ENCODE measurements at regions not wholly inside any gene's neighbourhood (a gene's known extent, or its start where the extent isn't known, plus 50 kb on each side); places are given as distances from the start of the nearest gene placed in this dataset.
A peak's percentile ranks its signal among the peaks of the same experiment; 100 is the strongest.

DNA sequence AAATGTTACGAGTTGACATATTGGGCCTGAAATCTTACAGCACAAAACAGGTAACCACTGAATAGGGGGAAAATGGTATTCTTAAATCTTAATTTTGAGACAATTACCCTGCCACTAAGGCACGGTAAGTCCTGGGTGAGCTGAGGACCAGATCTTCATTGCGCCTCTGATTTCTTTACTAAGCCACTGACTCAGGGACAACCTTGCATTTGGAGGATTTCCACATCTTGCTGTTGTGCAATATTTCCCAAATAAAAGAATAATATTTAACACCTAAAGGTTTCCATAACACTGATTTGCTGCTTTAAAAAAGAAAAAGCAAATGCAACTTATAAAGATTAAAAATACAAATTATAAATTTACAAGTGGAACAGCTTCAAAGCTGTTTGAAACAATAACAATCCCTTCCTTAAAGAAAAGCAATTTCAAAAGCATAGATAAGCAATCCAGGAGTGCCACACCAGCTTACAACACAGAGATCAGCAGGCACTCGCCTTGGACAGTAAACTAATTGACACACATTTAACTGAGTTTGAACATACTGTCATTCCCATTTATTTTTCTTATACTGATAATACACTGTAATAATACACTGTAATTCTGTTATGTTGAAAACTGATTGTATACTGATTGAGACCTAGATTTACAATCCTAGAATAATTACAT, 79.6 kb upstream of the DOCK9 start:
- Histone ChIP-seq H3K9ac (ENCODE audit: low read length) (no peak overlapping the region), H3K27ac (ENCODE audit: low read depth, low read length) (peak overlapping the region; percentile 50), H3K27me3 (ENCODE audit: control insufficient read depth, insufficient read depth, low read length) (no peaks in the 10 kb centered on the region), H3K4me3 (ENCODE audit: low read length) (no peak overlapping the region), H3K4me1 (ENCODE audit: control insufficient read depth, insufficient read depth, low read length) (peaks cover 51% of the 10 kb centered on the region), H3K36me3 (ENCODE audit: control insufficient read depth, insufficient read depth, low read length) (no peaks in the 10 kb centered on the region)

GRCh38 chr13:99058527-99059495, 80.9 kb upstream of the DOCK9 start:
- Histone ChIP-seq H3K4me3 (ENCODE audit: low read length) (no peak overlapping the region), H3K9ac (ENCODE audit: low read length) (no peak overlapping the region), H3K27me3 (ENCODE audit: control insufficient read depth, insufficient read depth, low read length) (no peaks in the 10 kb centered on the region), H3K27ac (ENCODE audit: low read depth, low read length) (peak overlapping the region; percentile 44), H3K4me1 (ENCODE audit: control insufficient read depth, insufficient read depth, low read length) (peaks cover 53% of the 10 kb centered on the region), H3K36me3 (ENCODE audit: control insufficient read depth, insufficient read depth, low read length) (no peaks in the 10 kb centered on the region)

DNA sequence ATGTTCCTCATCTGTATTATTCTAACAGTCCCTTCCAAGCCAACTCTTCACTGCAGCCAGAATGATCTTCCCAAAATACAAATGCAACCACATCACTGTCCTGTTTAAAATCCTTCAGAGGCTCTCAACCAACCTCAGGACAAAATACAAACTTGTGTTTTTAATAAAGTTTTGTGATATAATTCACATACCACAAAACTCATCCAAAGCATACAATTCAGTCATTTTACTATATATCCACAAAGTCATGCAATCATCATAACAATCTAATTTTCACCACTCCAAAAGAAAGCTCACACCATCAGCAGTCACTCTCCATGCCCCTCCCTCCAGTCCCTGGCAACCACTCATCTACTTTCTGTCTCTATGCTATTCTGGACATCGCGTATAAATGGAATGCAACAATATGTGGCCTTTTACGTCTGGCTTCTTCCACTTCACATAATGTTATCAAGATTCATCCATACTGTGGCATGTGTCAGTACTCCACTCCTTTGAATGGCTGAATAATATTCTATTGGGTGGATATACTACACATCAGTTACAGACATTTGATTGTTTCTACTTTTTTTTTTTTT, 81.7 kb upstream of the DOCK9 start:
- Histone ChIP-seq H3K27ac (ENCODE audit: low read depth, low read length) (no peak overlapping the region), H3K9ac (ENCODE audit: low read length) (no peak overlapping the region), H3K36me3 (ENCODE audit: control insufficient read depth, insufficient read depth, low read length) (no peaks in the 10 kb centered on the region), H3K4me3 (ENCODE audit: low read length) (no peak overlapping the region), H3K27me3 (ENCODE audit: control insufficient read depth, insufficient read depth, low read length) (no peaks in the 10 kb centered on the region), H3K4me1 (ENCODE audit: control insufficient read depth, insufficient read depth, low read length) (peaks cover 55% of the 10 kb centered on the region)

DNA sequence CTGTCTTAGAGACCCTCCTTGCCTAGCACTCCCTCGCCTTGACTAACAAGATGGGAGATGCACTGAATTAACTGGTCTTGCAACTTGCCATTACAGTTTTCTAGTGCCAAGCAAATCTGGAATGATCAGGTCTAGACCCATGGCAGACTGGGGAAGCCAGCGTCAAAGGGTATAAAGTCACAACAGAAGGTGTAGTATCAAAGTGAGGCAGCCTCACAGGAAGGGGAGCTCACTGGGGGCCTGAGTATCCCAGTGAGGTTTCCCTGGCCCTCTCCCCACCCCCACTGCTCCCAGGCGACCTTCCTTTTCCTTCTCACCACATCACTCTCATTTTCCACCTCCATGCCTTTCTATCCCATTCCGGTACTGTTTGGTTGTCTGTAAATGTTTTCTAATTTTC, 83.5 kb upstream of the DOCK9 start:
- H3K27ac ChIP-seq (ENCODE audit: low read depth, low read length), result peak overlapping the region; percentile 82
- no peak overlapping the region for H3K9ac ChIP-seq (ENCODE audit: low read length)
- H3K4me1 ChIP-seq (ENCODE audit: control insufficient read depth, insufficient read depth, low read length), result peaks cover 44% of the 10 kb centered on the region
- H3K27me3 ChIP-seq (ENCODE audit: control insufficient read depth, insufficient read depth, low read length), result no peaks in the 10 kb centered on the region
- no peaks in the 10 kb centered on the region for H3K36me3 ChIP-seq (ENCODE audit: control insufficient read depth, insufficient read depth, low read length)
- H3K4me3 ChIP-seq (ENCODE audit: low read length), result no peak overlapping the region

GRCh38 chr13:99062593-99062992, 84.7 kb upstream of the DOCK9 start:
- Histone ChIP-seq H3K4me1 (ENCODE audit: control insufficient read depth, insufficient read depth, low read length) (peaks cover 49% of the 10 kb centered on the region), H3K27ac (ENCODE audit: low read depth, low read length) (peak overlapping the region; percentile 82), H3K36me3 (ENCODE audit: control insufficient read depth, insufficient read depth, low read length) (no peaks in the 10 kb centered on the region), H3K9ac (ENCODE audit: low read length) (no peak overlapping the region), H3K27me3 (ENCODE audit: control insufficient read depth, insufficient read depth, low read length) (no peaks in the 10 kb centered on the region), H3K4me3 (ENCODE audit: low read length) (no peak overlapping the region)

GRCh38 chr13:99063178-99063577, 85.3 kb upstream of the DOCK9 start:
- Histone ChIP-seq H3K4me3 (ENCODE audit: low read length) (no peak overlapping the region), H3K27ac (ENCODE audit: low read depth, low read length) (peak overlapping the region; percentile 82), H3K36me3 (ENCODE audit: control insufficient read depth, insufficient read depth, low read length) (no peaks in the 10 kb centered on the region), H3K27me3 (ENCODE audit: control insufficient read depth, insufficient read depth, low read length) (no peaks in the 10 kb centered on the region), H3K4me1 (ENCODE audit: control insufficient read depth, insufficient read depth, low read length) (peaks cover 53% of the 10 kb centered on the region), H3K9ac (ENCODE audit: low read length) (no peak overlapping the region)

- Histone ChIP-seq H3K4me1 (ENCODE audit: control insufficient read depth, insufficient read depth, low read length) (peaks cover 54% of the 10 kb centered on the region), H3K4me3 (ENCODE audit: low read length) (no peak overlapping the region), H3K27me3 (ENCODE audit: control insufficient read depth, insufficient read depth, low read length) (no peaks in the 10 kb centered on the region), H3K27ac (ENCODE audit: low read depth, low read length) (peak overlapping the region; percentile 25), H3K36me3 (ENCODE audit: control insufficient read depth, insufficient read depth, low read length) (no peaks in the 10 kb centered on the region), H3K9ac (ENCODE audit: low read length) (no peak overlapping the region)
These were observed 86.1 kb upstream of the DOCK9 start for GRCh38 chr13:99063952-99064351.

DNA sequence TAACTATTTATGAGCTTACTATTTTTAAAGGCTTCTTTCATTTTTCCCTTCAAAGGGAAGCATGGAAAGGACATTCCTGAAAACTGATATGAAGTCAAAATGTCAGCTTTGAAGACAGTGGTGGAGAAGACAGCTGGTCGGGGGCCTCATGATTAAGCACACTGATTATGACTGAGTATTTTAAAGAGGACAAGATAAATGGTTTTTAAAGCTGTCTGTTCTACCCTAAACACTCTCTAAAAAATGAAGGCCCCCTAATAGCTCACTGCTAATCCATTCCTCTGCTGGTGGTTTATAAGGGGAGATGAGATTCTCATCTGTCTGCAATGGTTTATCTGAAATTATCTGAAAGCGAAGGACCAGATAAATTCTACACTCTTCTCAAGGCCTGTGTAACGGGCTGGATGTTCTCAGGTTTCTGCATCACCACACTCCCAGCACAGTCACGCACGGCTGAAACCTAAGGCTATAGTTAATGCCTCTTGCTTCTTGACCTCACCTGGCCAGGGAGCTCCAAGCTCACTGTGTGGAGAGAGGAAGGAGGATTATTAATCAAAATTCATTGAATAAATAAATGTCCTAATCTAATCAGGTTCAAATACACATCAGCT, 86.9 kb upstream of the DOCK9 start:
- peaks cover 56% of the 10 kb centered on the region for H3K4me1 ChIP-seq (ENCODE audit: control insufficient read depth, insufficient read depth, low read length)
- peak overlapping the region; percentile 51 for H3K27ac ChIP-seq (ENCODE audit: low read depth, low read length)

DNA sequence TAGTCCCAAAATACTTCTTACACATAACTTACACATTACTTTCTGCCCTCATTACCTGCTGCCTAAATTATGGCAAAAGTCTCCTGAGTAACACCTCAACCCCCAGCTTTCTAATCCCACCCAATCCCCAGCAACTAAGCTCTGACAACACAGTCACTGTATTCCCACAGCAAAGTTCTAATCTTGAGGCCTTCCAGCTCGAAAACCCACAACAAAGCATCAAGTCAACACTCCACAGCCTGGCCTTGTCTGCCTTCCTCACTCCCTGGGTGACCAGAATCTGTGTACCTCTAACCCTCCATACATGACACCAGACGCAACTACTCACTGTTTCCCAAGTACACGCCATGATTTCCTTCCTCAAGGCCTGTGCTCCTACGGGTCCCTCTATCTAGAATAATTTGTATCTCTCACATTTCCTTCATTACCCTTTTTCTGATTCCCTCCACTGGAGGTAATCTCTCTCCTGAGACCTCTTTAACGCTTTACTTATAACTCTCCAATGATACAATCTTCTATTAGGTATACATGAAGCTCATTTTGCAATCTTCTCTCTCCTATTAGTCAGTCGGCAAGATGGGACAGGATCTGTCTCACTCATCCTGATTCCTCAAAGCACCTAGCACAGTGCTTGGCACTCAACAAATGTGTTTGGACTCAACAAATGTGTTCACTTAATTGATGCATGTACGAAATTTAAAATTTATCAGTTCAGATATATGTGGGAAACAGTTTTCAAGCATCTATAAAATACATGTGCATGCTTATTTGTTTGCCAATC, 87.6 kb upstream of the DOCK9 start:
- Histone ChIP-seq H3K9ac (ENCODE audit: low read length) (no peak overlapping the region), H3K36me3 (ENCODE audit: control insufficient read depth, insufficient read depth, low read length) (no peaks in the 10 kb centered on the region), H3K27ac (ENCODE audit: low read depth, low read length) (peak overlapping the region; percentile 33), H3K4me1 (ENCODE audit: control insufficient read depth, insufficient read depth, low read length) (peaks cover 52% of the 10 kb centered on the region), H3K4me3 (ENCODE audit: low read length) (no peak overlapping the region), H3K27me3 (ENCODE audit: control insufficient read depth, insufficient read depth, low read length) (no peaks in the 10 kb centered on the region)

More for the DNA sequence above, 86.9 kb upstream of the DOCK9 start:
- Histone ChIP-seq H3K27me3 (ENCODE audit: control insufficient read depth, insufficient read depth, low read length) (no peaks in the 10 kb centered on the region), H3K4me3 (ENCODE audit: low read length) (no peak overlapping the region), H3K9ac (ENCODE audit: low read length) (no peak overlapping the region), H3K36me3 (ENCODE audit: control insufficient read depth, insufficient read depth, low read length) (no peaks in the 10 kb centered on the region)

DNA sequence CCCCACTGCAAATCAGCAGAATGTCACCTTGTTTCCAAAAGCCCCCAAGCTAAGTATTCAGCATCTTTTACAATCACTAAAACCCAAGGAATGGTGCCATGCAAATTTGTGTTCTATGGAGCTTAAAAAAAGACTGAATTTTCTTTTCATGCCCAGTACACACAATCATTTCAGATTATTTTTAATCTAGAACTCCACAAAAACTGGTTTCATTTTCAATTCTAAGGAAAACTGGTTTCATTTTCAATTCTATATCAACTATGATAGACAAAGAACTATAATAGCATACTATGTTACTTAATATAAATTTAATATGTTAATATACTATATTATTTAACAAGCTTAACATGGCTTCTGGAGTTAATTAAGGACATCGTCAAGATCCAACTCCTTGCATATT, 88.4 kb upstream of the DOCK9 start:
- Histone ChIP-seq H3K36me3 (ENCODE audit: control insufficient read depth, insufficient read depth, low read length) (no peaks in the 10 kb centered on the region), H3K27me3 (ENCODE audit: control insufficient read depth, insufficient read depth, low read length) (no peaks in the 10 kb centered on the region), H3K4me1 (ENCODE audit: control insufficient read depth, insufficient read depth, low read length) (peaks cover 47% of the 10 kb centered on the region), H3K9ac (ENCODE audit: low read length) (no peak overlapping the region), H3K27ac (ENCODE audit: low read depth, low read length) (no peak overlapping the region), H3K4me3 (ENCODE audit: low read length) (no peak overlapping the region)

GRCh38 chr13:99067159-99067985, 89.5 kb upstream of the DOCK9 start:
- Histone ChIP-seq H3K4me1 (ENCODE audit: control insufficient read depth, insufficient read depth, low read length) (peaks cover 51% of the 10 kb centered on the region), H3K27me3 (ENCODE audit: control insufficient read depth, insufficient read depth, low read length) (no peaks in the 10 kb centered on the region), H3K9ac (ENCODE audit: low read length) (no peak overlapping the region), H3K27ac (ENCODE audit: low read depth, low read length) (peak overlapping the region; percentile 72), H3K4me3 (ENCODE audit: low read length) (peak overlapping the region; percentile 39), H3K36me3 (ENCODE audit: control insufficient read depth, insufficient read depth, low read length) (no peaks in the 10 kb centered on the region)
